Frontal cortex (tissue), 3 donors: ENCODE measurements at regions not wholly inside any gene's neighbourhood (a gene's known extent, or its start where the extent isn't known, plus 50 kb on each side); places are given as distances from the start of the nearest gene placed in this dataset.
"Not testable (repeated sequence)": the region's sequence is repeated elsewhere in the genome, so short reads cannot be mapped to it uniquely, and the experiment has no call there.

Experiments used
- DNase-seq, 2 donors: peaks; one replicate each; pipeline ENCODE4 v3.0.0; 2012; ENCODE audit warnings: low spot score in 2 of 2
- FAIRE-seq: peaks from 2 replicates; lab custom pipeline; 2012; peaks lifted over from hg19 to GRCh38; lab: Jason Lieb, UNC
- donor health status: control.
- donor health status: control.
- donor health status: control.

GRCh38 chr21:17352996-17353655 is 159.7 kb upstream of the CXADR start:
- FAIRE-seq (no peak), DNase-seq (no peak)

DNA sequence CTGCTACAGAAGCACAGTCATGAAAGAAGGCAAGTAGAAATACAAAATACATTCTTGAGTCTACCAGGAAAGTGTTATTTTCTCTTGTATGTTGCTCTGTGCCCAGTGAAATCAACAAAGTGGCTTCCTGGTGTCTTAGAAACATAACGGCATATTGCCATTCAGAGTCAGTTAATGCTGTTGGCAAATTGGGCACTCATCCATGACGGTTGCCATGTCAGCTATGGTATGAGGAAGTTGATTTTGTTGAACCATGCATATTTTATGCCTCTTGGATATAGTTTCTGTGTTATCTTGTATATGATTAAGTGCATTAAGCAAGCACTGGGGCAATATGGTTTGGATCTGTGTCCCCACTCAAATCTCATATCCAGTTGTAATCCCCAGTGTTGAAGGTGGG is 153.1 kb upstream of the CXADR start:
- FAIRE-seq (no peak), DNase-seq (no peak)

DNA sequence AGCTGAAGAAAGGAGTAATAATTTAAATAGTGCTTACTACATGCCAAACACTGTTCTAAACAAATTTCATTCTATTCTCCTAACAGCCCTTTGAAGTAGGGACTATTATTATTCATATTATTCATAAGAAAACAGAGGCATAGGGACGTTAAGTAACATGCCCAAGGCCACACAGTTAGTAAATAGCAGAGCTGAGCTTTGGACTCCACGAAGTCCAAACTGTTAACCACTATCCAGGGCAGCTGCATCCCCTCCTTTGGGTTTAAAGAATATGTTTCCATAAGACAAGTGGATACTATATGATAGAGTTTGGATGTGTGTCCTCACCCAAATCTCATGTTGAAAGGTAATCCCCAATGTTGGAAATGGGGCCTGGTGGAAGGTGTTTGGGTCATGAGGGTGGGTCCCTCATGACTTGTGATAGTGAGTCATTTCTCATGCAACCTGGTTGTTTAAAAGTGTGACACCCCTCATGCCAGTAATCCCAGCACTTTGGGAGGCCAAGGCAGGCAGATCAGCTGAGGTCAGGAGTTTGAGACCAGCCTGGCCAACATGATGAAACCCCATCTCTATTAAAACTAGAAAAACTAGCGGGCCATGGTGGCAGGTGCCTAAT is 144.0 kb upstream of the CXADR start:
- DNase-seq, result no peak
- FAIRE-seq, result no peak

GRCh38 chr21:17370263-17370662 is 142.6 kb upstream of the CXADR start:
- FAIRE-seq (no peak), DNase-seq (no peak)

- FAIRE-seq (no peak), DNase-seq (no peak)
Observed at GRCh38 chr21:17370916-17371315, 141.9 kb upstream of the CXADR start.

DNA sequence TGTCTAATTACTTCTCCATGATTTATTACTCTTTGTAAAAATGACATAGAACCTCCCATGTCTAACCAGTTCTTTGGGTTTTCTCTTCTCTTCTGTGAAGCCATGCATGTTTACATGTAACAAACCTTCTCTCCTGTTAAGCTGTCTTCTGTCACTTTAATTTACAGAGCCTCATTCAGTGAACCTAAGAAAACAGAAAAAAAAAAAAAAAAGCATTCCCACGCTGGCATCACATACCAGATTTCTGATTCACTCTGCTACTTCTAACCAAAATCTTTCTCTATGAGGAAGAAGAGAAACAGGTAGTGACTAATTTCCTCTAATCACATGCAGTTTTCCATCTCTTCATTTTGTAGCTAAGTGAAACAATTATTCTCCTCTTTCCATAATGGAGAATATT is 141.4 kb upstream of the CXADR start:
- DNase-seq, result no peak
- no peak for FAIRE-seq

DNA sequence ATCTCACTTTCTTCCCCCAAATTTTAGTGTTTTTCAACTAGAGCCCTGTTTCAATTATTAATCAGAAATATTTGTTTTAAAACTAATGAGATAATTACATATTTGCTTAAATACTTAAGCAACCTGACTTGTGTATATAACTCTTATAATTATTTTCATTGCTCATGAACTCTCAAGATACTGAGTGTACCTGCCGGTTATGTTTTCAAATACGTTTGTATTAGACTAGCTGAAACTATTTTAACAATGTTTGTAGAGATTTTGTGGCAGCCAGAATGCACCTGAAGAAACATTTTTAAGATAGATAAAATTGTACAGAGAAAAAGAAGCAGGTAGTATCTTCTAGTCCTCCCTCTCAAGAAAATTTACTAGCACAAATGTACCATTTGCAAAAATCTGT is 140.6 kb upstream of the CXADR start:
- no peak for DNase-seq
- no peak for FAIRE-seq

DNA sequence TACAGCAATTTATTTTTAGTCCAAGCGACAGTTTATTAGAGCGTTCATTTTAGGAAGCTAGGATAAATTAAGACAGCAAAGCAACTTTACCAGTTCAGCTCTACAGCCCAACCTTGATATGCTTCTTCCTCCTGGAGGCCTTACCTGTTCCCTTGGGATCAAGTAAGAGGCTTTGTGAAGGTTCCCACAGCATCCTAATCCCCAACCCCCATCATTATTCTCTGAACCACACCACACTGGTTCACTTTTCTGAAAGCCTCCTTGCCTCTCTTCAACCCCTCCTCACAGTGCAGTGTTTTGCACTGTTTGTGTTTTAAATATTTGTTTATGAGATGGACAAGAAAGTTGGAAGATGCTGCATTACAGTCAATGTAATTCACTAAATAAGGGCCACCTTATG is 126.3 kb upstream of the CXADR start:
- FAIRE-seq (no peak), DNase-seq (no peak)

DNA sequence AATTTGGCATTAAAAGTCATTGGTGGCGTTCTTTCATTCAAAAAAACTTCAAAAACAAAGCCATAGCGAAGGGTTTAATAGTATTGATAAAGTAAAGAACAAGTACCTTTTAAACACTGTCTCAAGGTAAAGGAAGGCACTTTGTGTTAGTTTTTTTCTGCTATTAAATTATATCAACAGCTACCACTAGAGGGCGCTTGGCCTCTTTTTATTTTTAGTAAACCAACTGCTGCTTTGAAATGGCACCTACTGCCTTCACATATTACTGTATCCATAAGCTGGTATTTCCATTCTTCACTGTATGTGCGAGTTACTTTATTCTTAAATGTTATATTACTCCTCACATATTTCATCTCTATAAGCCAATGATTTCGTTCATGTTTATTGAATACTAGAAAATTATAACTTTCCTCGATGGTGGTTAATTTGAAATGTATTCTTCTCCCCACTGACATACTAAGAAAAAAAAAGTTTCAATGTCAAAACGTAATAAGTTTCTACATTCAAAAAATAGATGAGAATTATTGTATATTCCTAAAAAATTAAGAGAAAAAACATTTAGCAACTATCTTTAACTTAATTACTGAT is 125.7 kb upstream of the CXADR start:
- peak; percentile 44 to 45 for DNase-seq
- FAIRE-seq, result peak; percentile 98

GRCh38 chr21:17388226-17388625 is 124.6 kb upstream of the CXADR start:
- DNase-seq (no peak), FAIRE-seq (no peak)

DNA sequence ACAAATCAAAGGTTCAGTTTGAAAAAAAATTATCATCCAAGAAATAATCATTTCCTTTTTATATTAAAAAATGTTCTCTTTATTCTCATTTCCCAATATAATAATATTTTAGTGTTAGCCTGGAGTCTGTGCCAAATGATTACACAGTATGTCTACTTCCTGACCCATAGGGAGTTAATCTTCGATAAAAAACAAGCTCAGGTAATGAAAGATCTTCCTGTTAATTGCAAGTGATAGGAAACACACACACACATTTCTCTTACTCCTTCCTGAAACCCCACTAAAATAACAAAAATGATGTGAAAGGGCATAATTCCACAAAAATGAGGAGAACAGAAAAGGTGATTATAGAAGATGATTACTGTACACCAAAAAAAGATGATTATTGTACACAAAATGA is 123.5 kb upstream of the CXADR start:
- no peak for FAIRE-seq
- DNase-seq, result no peak

GRCh38 chr21:17390569-17390968 is 122.3 kb upstream of the CXADR start:
- FAIRE-seq (no peak), DNase-seq (no peak)

GRCh38 chr21:17391811-17392340 is 121.0 kb upstream of the CXADR start:
- no peak for DNase-seq
- peak; percentile 37 for FAIRE-seq

GRCh38 chr21:17393413-17393812 is 119.4 kb upstream of the CXADR start:
- no peak for FAIRE-seq
- DNase-seq, result no peak

DNA sequence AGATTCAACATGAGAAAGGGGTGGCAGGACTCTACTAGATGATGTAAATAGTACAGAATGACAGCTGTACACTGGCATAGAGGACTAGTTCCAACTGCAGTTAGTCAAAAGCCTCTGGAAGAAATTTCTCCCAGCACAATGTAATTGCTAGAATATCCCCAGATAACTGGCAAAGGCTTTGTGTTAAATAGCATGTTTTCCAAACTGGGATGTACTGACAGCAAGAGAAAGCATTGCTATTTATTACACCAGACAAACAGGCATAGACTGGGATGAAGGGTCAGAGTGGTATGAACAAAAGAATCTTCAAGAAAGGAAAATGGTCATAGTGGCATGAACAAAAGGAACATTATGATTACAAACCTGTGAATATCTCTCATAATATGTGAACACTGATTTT is 115.9 kb upstream of the CXADR start:
- FAIRE-seq, result no peak

DNA sequence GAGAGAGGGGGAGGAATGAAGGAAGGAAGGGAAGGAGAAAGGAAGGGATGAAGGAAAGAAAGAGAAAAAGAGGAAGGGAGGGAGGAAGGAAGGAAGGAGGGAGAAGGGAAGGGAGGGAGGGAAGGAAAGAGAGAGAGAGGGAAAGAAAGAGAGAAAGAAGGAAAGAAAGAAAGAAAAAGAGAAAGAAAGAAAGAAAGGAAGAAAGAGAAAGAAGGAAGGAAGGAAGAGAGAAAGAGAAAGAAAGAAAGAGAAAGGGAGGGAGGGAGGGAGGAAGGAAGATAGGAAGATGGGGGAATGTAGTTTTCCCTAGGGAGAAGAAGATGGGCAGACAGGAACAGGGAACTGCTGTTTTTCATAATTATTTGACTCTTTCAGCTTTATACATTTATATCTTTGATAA is 115.1 kb upstream of the CXADR start:
- FAIRE-seq (no peak), DNase-seq (no peak)

More for the DNA sequence above, 115.9 kb upstream of the CXADR start:
- DNase-seq, result no peak

- FAIRE-seq, DNase-seq: not testable (repeated sequence)
Observed at GRCh38 chr21:17398954-17399353, 113.9 kb upstream of the CXADR start.

GRCh38 chr21:17402937-17403336 is 109.9 kb upstream of the CXADR start:
- no peak for DNase-seq

GRCh38 chr21:17406202-17406601 is 106.6 kb upstream of the CXADR start:
- DNase-seq, result no peak
- no peak for FAIRE-seq

More at GRCh38 chr21:17402937-17403336, 109.9 kb upstream of the CXADR start:
- no peak for FAIRE-seq

DNA sequence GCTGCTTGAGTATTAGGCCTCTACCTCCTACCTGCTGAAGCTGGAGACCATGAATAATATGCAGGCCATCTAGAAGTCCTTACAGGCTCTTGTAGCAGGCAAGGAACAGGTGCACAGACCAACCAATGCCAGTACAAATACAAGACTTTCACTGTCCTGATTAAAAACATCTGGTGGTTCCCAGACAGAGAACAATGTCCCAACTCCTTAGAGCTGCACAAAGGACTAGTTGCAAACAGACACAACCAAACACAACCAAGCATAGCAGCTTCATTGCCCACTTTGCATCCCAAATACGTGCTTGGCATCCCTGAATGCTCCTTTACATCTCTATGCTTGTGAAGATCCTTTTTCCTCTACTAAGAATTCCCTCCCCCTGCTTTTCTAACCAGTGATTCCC is 98.1 kb upstream of the CXADR start:
- DNase-seq (no peak), FAIRE-seq (no peak)

GRCh38 chr21:17416139-17416538 is 96.7 kb upstream of the CXADR start:
- FAIRE-seq, result no peak
- DNase-seq, result no peak
